ENCODE measurements at regions not wholly inside any gene's neighbourhood (a gene's known extent, or its start where the extent isn't known, plus 50 kb on each side); places are given as distances from the start of the nearest gene placed in this dataset.

GRCh38 chr2:126788652-126789051, 110.0 kb upstream of the TEX51 start:
- Mint-ChIP-seq H3K4me3 (ENCODE audit: low read depth, unreplicated experiment) (no peak overlapping the region), H3K27ac (ENCODE audit: unreplicated experiment) (no peak overlapping the region), H3K27me3 (ENCODE audit: unreplicated experiment) (peaks cover 18% of the 10 kb centered on the region), H3K36me3 (ENCODE audit: insufficient read depth, unreplicated experiment) (no peaks in the 10 kb centered on the region), H3K4me1 (ENCODE audit: low read depth, unreplicated experiment) (no peaks in the 10 kb centered on the region), H3K9me3 (ENCODE audit: low read depth, unreplicated experiment) (no peaks in the 10 kb centered on the region)
- no TSS peak for BruUV-seq (replicated peaks)
- no peak for DNase-seq
- intact Hi-C loops (cut with micrococcal nuclease; ENCODE audit: unreplicated experiment) = no loop called here
- TF ChIP-seq CTCF (IDR thresholded peaks at IDR 0.05; ENCODE audit: unreplicated experiment) = no peak
- CTCF ChIA-PET = no interaction called here

- DNase-seq = no peak
- Mint-ChIP-seq H3K27ac (ENCODE audit: unreplicated experiment) (no peak overlapping the region), H3K36me3 (ENCODE audit: insufficient read depth, unreplicated experiment) (no peaks in the 10 kb centered on the region), H3K4me1 (ENCODE audit: low read depth, unreplicated experiment) (no peaks in the 10 kb centered on the region), H3K27me3 (ENCODE audit: unreplicated experiment) (peaks cover 30% of the 10 kb centered on the region), H3K4me3 (ENCODE audit: low read depth, unreplicated experiment) (no peak overlapping the region), H3K9me3 (ENCODE audit: low read depth, unreplicated experiment) (no peaks in the 10 kb centered on the region)
- intact Hi-C loops (cut with micrococcal nuclease; ENCODE audit: unreplicated experiment) = no loop called here
- no TSS peak for BruUV-seq (replicated peaks)
- CTCF ChIA-PET = no interaction called here
- TF ChIP-seq CTCF (IDR thresholded peaks at IDR 0.05; ENCODE audit: unreplicated experiment) = no peak
Measured at GRCh38 chr2:126790987-126791780, 107.5 kb upstream of the TEX51 start.

- H3K27ac Mint-ChIP-seq (ENCODE audit: unreplicated experiment) = no peak overlapping the region
- H3K27me3 Mint-ChIP-seq (ENCODE audit: unreplicated experiment) = peaks cover 30% of the 10 kb centered on the region
- H3K4me1 Mint-ChIP-seq (ENCODE audit: low read depth, unreplicated experiment) = no peaks in the 10 kb centered on the region
- peaks cover 2% of the 10 kb centered on the region for H3K9me3 Mint-ChIP-seq (ENCODE audit: low read depth, unreplicated experiment)
- no TSS peak for BruUV-seq (replicated peaks)
- H3K36me3 Mint-ChIP-seq (ENCODE audit: insufficient read depth, unreplicated experiment) = no peaks in the 10 kb centered on the region
- DNase-seq = no peak
- intact Hi-C loops (cut with micrococcal nuclease; ENCODE audit: unreplicated experiment) = no loop called here
- CTCF ChIA-PET = no interaction called here
- no peak overlapping the region for H3K4me3 Mint-ChIP-seq (ENCODE audit: low read depth, unreplicated experiment)
- TF ChIP-seq CTCF (IDR thresholded peaks at IDR 0.05; ENCODE audit: unreplicated experiment) = no peak
Measured at GRCh38 chr2:126792186-126792585, 106.5 kb upstream of the TEX51 start.

- no TSS peak for BruUV-seq (replicated peaks)
- H3K4me1 Mint-ChIP-seq (ENCODE audit: low read depth, unreplicated experiment) = no peaks in the 10 kb centered on the region
- CTCF ChIA-PET = no interaction called here
Measured at GRCh38 chr2:126792993-126793392, 105.7 kb upstream of the TEX51 start.

More at GRCh38 chr2:126792993-126793392, 105.7 kb upstream of the TEX51 start:
- DNase-seq = no peak
- H3K9me3 Mint-ChIP-seq (ENCODE audit: low read depth, unreplicated experiment) = peaks cover 2% of the 10 kb centered on the region
- H3K27me3 Mint-ChIP-seq (ENCODE audit: unreplicated experiment) = peaks cover 34% of the 10 kb centered on the region
- intact Hi-C loops (cut with micrococcal nuclease; ENCODE audit: unreplicated experiment) = no loop called here
- no peak for TF ChIP-seq CTCF (IDR thresholded peaks at IDR 0.05; ENCODE audit: unreplicated experiment)
- H3K36me3 Mint-ChIP-seq (ENCODE audit: insufficient read depth, unreplicated experiment) = no peaks in the 10 kb centered on the region
- no peak overlapping the region for H3K4me3 Mint-ChIP-seq (ENCODE audit: low read depth, unreplicated experiment)
- no peak overlapping the region for H3K27ac Mint-ChIP-seq (ENCODE audit: unreplicated experiment)
